NCI-H1930 (cell line): ENCODE measurements at regions not wholly inside any gene's neighbourhood (a gene's known extent, or its start where the extent isn't known, plus 50 kb on each side); places are given as distances from the start of the nearest gene placed in this dataset.
A peak's percentile ranks its signal among the peaks of the same experiment; 100 is the strongest.
"Not testable (repeated sequence)": the region's sequence is repeated elsewhere in the genome, so short reads cannot be mapped to it uniquely, and the experiment has no call there.

Experiments used
- DNase-seq, 2 experiments: peaks; one replicate each; lab custom pipeline; 2025; lab: John Stamatoyannopoulos, UW

DNA sequence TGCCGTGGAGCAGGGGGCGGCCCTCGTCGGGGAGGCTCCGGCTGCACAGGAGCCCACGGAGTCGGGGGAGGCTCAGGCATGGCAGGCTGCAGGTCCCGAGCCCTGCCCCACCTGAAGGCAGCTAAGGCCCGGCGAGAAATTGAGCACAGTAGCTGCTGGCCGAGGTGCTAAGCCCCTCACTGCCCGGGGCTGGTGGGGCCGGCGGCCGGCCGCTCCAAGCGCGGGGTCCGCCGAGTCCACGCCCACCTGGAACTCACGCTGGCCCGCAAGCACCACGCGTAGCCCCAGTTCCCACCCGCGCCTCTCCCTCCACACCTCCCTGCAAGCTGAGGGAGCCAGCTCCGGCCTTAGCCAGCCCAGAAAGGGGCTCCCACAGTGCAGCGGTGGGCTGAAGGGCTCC is 589.4 kb downstream of the PPP4R3C start:
- no peak for DNase-seq

DNA sequence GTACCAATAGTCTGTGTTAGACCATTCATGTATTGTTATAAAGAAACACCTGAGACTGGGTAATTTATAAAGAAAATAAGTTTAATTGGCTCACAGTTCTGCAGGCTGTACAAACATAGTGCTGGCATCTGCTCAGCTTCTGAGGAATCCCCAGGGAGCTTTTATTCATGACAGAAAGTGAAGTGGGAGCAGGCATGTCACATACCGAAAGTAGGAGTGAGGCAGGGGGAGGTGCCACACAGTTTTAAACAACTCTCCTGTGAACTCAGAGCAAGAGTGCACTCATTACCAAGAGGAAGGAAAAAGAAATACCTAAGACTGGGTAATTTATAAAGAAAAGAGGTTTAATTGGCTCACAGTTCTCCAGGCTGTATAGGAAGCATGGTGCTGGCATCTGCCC is 591.2 kb downstream of the PPP4R3C start:
- no peak for DNase-seq

DNA sequence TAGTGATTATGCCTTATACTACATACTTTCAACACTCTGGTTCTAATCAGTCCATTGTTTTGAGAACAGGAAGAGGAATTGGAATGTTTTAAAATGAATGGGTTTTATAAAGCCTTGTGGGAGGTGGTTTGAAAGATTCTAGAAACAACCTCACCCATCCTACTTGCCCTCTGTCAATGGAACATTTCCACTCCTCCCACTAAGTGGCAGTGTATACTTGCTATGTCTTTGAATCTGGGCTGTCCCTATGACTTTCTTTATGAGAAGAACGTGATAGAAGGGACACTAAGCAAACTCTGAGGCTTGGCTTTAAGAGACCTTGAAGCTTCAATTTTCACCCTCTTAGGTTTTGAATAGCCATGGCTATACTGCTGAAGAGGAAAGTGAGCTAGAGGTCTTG is 611.2 kb downstream of the PPP4R3C start:
- DNase-seq, result no peak

DNA sequence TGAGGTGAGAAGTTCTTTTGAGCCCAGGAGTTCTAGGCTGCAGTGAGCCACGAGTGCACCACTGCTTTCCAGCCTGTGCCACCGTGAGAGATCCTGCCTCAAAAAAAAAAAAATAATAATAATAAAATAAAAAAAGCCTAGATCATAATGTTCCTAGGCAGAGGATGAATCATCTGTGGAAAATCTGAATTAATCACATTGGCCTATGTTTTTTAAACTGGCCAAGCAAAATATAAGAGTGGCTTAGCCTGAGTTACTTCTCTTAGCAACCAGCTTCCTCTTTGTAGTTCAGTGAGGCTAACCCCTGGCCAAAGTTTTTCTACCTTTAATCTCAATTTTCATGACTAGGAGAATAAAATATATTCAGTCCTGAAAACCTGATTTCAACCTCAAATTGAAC is 614.6 kb downstream of the PPP4R3C start:
- DNase-seq, result no peak

DNA sequence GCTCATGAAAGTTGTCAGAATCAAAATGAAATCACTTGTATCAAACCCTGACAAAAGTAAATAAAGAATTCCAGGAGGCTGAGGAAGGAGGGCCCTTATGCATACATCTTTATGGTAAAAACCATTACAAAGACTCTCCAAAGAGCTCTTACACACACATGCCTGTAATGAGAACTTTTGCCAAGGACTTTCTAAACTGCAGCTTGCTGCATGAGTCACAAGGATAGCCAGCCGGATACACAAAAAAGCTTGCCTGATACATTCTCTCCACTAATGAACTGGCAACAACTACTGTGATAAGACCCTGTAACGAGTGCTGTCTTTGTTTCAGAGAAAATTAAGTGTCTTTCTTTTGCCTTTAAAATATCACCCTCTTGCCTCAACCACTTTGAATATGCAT is 618.1 kb downstream of the PPP4R3C start:
- no peak for DNase-seq

DNA sequence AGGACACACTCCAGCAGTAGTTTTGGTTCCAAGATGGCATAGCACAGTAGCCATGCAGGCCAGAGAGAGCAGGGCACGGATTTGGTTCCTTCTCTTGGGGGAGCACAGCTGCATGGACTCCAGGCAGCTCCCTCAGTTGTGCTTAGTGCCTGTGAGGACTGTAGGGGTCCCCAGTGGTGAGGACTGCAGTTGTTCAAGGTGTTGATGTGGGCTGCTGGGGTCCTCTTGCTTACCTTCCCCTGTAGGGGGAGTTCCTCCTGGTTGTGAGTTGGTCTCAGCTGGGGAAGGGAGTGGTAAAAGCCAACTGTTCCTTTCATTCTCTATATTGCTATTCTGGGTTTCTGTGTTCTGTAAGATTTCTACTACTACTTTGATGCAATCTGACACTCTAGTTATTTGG is 606.5 kb downstream of the MAGEB5 start:
- no peak for DNase-seq

DNA sequence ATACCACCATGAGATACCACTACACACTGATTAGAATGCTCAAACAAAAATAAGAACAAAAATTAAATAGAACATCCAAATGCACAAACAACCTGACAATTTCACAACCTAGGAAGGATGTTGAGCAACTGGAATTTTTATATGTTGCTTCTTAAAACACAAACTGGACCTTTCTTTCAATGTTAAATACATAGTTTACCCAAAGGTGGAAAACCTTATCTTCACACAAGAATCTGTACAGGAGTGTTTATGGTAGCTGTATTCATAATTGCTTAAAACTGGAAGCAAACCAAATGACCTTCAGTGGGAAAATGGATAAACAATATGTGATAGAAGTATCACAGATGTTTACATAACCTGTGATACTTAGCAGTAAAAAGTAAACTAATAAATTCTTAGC is 573.8 kb downstream of the MAGEB5 start:
- no peak for DNase-seq

DNA sequence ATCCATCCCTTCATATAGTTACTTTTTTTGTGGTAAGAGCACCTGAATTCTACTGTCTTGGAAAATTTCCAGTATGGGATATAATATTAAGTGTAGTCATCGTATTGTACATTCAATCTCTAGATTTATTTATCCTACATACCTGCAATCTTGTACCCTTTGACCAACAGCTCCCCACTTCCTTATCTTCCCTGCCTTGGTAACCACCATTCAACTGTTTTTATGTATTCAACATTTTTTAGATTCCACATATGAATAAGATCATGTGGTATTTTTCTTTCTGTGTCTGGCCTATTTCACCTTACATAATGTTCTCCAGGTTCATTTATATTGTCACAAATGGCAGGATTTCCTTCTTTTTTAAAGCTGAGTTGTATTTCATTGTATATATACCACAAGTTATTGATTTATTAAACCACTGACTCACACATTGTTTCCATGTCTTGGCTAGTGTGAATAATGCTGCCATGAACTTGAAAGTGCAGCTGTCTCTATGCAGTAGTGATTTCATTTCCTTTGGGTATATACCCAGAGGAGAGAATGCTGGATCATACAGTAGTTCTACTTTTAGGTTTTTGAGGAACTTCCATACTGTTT is 572.5 kb downstream of the MAGEB5 start:
- DNase-seq, result no peak

DNA sequence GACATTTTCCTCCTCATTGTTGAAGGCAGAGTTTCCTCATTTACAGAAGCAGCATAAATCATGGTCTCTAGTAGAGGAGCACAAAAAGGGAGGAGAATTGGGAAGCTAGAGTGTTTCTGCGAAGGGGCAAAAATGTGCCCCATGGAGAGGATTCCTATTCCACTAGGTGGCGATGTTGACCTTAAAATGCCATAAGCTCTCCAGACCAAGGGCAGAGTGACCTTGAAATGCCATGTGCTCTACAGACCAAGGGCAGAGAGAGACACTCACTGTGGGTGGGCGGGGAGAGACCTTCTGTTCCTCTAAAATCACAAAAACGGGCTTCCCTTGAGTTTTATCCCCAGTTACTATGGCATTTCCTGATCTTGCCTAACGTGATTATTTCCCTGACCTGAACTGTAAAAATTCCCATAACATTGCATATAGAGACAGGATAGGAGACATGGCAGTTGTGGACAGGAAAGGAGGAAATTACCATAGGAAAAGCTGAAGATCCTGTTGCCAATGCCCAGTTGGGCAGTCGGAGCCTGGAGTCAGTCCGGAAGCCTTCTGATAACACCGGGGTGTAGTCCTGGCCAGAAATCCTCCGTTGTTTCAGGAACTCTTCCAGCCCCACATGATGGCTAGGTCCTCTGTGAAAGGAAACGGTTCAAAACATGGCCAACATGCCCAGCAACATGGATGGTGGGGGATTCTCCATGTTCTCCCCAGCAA is 567.7 kb downstream of the MAGEB5 start:
- DNase-seq, result peak in 1 of 2 experiments; percentile 5

DNA sequence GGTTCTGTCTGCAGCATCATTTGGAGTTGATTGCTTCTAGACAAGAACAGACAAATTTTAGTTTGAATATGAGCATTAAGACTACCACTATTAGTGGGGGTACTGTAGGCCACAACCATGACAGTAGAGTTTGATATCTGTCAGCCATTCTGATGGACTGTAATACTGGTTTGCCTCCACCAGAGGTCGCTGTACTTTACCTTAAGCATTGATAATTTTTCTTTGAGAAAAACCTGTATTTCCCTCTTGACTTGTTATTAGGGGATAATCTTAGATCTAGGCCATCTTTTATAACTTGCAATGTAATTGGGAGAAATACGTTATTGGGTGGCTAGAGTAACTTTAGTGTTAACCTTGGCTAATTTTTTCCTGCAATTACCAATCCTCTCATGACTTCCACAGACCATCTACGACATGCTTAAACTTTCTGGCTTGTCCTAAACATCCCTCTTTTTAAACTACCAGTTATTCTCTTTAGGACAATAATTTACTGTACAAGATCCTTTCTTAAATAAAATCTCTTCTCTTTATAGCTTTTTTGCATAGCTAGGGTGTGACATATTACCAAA is 562.4 kb downstream of the MAGEB5 start:
- DNase-seq, result no peak

DNA sequence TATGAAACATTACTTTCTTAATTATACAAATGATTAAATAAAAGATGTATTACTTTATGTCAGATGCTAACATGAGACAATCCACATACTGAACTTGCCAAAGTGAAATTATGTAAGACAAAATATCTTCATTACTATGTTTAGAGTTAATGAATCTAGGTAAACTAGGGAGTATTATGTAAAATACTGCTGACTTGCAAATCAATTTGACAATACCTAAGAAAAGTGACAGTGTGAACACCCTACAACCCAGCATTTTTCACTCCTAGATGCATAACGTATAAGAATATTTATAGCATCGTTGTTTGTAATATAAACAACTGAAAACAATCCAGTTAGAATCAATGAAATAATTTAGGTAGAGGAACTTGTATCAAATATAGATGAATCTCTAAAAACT is 546.3 kb downstream of the MAGEB5 start:
- DNase-seq, result no peak

DNA sequence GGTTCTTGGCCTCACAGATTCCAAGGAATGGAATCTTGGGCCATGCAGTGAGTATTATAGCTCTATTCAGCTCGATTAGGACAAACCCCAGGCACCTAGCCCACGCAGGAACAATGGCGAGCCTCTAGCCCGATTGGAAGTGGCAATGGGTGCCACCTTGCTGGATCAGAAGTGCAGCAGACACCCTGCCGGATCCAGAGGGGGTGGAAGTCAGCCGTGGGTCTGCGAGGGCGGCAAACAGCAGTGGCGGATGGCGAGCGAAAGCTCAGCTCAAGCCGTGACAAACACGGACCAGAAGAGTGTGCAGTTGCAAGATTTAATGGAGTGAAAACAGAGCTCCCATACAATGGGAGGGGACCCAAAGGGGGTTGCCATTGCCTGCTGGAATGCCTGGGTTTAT is 539.8 kb downstream of the MAGEB5 start:
- not testable (repeated sequence) for DNase-seq

DNA sequence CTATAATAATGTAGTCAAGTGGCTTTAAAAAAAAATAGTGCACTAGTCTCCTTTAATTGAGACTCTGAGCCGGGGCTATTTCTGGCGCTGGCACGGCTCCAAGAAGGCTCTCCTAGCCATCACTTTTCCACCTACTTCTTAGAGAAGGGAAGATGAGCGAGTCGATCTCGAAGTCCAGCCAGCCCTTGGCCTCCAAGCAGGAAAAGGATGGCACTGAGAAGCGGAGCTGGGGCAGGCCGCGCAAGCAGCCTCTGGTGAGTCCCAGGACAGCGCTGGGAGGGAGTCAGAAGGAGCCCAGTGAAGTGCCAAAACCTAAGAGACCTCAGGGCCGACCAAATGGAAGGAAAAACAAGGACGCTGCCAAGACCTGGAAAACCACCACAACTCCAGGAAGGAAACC is 531.9 kb downstream of the MAGEB5 start:
- no peak for DNase-seq

DNA sequence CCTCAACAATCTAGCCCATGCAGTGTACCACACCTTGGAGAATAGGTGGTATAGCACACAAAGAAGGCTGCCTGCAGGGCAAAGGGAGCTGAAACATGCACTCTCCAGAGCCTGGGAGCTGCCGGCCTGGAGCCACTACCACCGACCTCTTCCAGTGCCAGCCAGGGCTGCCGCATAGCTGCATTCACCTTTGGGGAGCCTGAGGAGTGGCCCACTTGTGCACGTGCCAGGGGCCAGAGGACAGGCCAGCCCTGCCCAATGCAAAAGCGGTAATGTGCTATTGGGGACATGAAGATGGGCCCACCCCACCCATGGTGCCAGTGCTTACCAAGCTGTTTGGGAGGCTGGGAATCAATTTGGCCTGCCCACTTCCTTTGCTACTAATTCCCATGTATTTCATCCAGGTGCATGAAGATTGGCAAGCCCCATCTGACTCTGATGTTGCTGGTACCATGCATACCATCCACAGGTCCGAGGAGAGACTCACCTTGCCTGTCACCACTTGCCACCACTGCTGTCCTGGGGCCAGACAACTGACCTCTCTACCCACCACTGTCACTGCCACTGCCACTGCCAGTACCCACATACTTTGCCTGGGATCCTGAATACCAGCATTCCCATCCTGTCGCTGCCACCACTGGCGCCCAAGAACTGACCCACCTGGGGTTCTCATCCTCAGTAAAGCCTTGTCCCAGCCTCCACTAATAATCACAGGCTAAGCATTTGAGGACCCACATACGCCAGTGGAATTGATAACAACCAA is 506.9 kb downstream of the MAGEB5 start:
- DNase-seq, result no peak

DNA sequence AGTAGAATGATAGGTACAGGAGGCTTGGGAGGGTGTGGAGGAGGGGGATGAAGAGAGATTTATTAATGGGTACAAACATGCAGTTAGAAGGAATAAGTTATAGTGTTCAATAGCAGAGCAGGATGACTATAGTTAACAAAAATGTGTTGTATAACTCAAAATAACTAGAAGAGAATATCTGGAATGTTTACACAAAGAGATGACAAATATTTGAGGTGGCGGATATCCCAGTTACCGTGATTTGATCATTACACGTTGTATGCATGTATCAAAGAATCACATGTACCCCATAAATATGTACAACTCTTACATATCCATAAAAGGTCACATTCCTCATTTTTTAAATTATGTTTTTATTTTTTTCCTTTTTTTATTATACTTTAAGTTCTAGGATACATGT is 456.6 kb downstream of the MAGEB5 start:
- DNase-seq, result no peak

DNA sequence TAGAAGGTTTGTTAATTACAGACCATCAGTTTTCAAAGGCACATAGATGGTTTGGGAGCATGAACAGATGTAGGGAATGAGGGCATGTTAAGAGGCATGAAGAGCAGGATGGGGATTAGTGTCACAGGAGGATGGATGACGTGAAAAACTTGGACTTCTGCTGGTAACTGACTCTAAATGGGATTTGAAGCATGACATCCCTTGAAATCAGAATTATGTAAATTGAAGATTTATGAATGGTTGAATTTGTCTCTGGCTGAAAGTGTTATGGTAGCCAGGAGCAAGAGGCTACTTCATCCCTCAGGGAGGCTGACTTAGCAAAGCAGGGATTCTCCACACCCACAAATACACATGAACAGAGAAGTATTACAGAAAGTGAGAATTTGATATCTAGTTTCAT is 454.6 kb downstream of the MAGEB5 start:
- no peak for DNase-seq

DNA sequence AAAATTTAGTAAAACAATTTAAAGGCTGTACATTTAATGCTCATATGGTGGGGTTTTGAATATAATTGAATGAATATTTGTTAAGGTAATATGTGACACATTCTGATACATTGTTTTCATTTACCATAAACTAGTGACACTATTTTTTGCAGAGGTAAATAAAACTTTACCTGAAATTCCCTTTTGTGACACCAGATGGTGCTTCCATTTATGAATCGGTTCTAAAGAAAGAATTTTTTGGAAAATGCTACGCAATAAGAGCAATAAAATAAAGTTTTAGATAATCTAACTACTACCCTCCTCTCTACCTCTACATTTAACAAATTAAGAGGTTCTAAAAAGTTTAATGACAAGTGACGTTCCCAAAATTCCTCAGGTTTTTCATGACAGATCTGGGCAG is 448.9 kb downstream of the MAGEB5 start:
- DNase-seq, result no peak

DNA sequence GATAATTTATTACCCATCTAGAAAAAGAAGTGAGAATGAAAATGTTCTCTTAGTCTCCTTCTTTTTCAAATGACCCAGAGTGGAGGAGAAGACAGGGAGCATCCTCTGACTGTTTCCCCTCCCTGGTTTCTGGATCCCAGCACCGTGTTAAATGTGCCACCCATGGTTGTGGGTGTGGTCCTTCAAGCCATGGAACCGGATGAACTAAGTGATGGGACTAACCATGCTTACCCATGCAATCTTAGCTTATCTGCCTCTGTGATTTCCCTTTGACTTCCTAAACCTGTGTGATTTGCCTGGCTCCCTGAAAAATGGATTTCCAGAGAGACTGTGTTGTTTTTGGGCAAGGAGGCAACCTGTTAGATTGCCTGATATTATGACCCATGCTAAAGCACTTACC is 437.1 kb downstream of the MAGEB5 start:
- DNase-seq, result no peak

DNA sequence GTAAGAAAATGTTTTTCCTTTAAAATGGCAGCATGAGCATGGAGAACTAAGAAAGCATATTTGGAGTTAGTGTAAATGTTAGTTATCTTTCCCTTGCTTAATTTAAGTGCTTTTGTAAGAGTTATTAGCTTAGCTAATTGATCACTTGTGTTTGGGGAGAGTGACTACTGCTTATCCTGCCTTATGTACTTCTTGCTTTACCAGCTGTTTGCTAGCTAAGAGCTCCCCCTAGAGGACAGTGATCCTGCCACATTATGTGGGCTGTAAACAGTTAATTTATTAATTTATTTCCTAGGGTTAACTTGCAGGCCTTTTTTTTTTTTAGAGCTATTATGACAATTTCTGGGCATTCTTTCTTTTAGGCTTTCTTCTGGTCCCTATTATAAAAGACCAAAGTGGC is 435.8 kb downstream of the MAGEB5 start:
- DNase-seq, result no peak

DNA sequence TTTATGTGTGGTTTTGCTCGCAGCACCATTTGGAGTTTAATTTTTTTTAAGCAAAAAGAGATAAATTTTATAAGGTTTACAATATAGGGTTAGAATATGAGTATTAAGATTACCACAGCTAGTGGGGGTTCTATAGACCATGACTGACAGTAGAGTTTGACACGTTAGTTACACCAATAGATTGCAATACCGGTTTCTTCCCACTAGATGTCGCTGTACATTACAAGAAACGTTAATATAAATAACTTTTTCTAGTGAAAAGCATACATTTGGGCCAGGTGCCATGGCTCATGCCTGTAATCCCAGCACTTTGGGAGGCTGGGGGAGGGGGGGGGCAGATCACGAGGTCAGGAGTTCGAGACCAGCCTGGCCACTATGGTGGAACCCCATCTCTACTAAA is 433.6 kb downstream of the MAGEB5 start:
- no peak for DNase-seq

DNA sequence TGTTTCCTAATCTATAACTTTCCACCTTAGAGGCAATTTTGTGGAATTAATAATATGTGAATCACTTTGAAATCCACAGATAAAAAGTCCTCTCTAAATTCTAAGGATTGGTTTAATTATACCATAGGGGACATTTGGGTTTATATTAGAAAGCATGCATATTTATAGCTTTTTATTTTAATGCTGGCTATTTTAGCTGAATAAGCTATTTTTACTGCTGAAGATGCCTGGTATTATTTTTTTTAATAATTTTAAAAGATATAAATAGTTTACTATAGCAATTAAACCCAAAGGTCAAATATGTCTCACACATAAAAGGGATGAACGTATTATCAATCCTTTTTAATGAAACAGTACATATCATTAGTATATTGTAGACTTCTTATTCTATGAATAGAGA is 415.4 kb downstream of the MAGEB5 start:
- DNase-seq, result no peak

DNA sequence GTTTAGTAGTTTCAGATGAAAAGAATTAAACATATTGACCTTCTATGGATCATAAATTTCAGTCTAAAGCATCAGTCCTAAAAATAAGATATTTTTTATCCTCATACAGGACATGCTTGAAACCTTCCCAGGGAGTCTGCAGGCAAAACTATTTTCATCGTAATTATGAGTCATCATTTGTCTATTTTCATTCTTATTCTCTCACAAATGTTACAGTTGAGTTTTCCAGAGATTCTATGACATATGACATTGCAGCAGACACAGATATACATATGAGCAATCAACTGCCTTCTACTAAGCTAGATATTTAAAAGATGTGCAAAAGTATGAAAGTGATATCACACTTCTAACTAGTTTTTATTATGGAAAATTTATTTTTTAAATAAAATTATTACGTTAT is 398.0 kb downstream of the MAGEB5 start:
- DNase-seq, result no peak

DNA sequence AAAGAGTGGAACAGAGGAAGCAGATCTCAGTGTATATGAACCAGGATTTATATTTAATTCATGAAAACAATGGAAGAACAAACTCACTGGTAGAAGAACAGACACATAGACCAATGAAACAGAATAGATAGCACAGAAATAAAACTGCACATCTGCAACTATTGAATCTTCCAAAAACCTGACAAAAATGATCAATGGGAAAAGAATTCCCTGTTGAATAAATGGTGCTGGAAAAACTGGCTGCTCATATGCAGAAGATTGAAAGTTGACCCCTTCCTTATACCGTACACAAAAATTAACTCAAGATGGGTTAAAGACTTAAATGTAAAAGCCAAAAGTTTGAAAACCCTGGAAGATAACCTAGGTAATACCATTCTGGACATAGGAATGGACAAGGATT is 391.0 kb downstream of the MAGEB5 start:
- no peak for DNase-seq
